Suppressor macrophage (primary cell): ENCODE measurements at regions not wholly inside any gene's neighbourhood (a gene's known extent, or its start where the extent isn't known, plus 50 kb on each side); places are given as distances from the start of the nearest gene placed in this dataset.

Source experiments
- DNase-seq, 4 experiments: peaks; one replicate each; pipeline ENCODE4 v3.0.0-alpha.2; 2020 to 2022

- no peak for DNase-seq
These were observed 1542.6 kb upstream of the CDH8 start for GRCh38 chr16:63578791-63579190.

GRCh38 chr16:63577891-63578290 lies 1541.7 kb upstream of the CDH8 start:
- DNase-seq: no peak

GRCh38 chr16:63575041-63575440 lies 1538.8 kb upstream of the CDH8 start:
- no peak for DNase-seq

- DNase-seq: no peak
These were observed 1531.9 kb upstream of the CDH8 start for GRCh38 chr16:63568164-63568563.

- DNase-seq: no peak
These were observed 1527.7 kb upstream of the CDH8 start for GRCh38 chr16:63563819-63564505.

- no peak for DNase-seq
These were observed 1517.7 kb upstream of the CDH8 start for GRCh38 chr16:63553980-63554379.

GRCh38 chr16:63539276-63539675 lies 1503.0 kb upstream of the CDH8 start:
- DNase-seq: no peak

GRCh38 chr16:63530974-63531373 lies 1494.7 kb upstream of the CDH8 start:
- DNase-seq: no peak

- no peak for DNase-seq
These were observed 1494.0 kb upstream of the CDH8 start for GRCh38 chr16:63530208-63530607.

GRCh38 chr16:63527404-63527803 lies 1491.2 kb upstream of the CDH8 start:
- no peak for DNase-seq

- DNase-seq: no peak
These were observed 1480.2 kb upstream of the CDH8 start for GRCh38 chr16:63516394-63516793.

GRCh38 chr16:63512910-63513309 lies 1476.7 kb upstream of the CDH8 start:
- no peak for DNase-seq

GRCh38 chr16:63497408-63497807 lies 1461.2 kb upstream of the CDH8 start:
- no peak for DNase-seq

GRCh38 chr16:63496282-63496681 lies 1460.0 kb upstream of the CDH8 start:
- no peak for DNase-seq

GRCh38 chr16:63488955-63489354 lies 1452.7 kb upstream of the CDH8 start:
- no peak for DNase-seq

- DNase-seq: no peak
These were observed 1444.8 kb upstream of the CDH8 start for GRCh38 chr16:63481060-63481459.

- DNase-seq: no peak
These were observed 1437.5 kb upstream of the CDH8 start for GRCh38 chr16:63473725-63474124.

- no peak for DNase-seq
These were observed 1431.3 kb upstream of the CDH8 start for GRCh38 chr16:63467513-63467912.

- no peak for DNase-seq
These were observed 1426.1 kb upstream of the CDH8 start for GRCh38 chr16:63462316-63462715.

GRCh38 chr16:63461248-63461841 lies 1425.1 kb upstream of the CDH8 start:
- no peak for DNase-seq

- no peak for DNase-seq
These were observed 1422.6 kb upstream of the CDH8 start for GRCh38 chr16:63458846-63459245.

GRCh38 chr16:63457869-63458268 lies 1421.6 kb upstream of the CDH8 start:
- no peak for DNase-seq

- no peak for DNase-seq
These were observed 1417.0 kb upstream of the CDH8 start for GRCh38 chr16:63453261-63453660.

- no peak for DNase-seq
These were observed 1410.9 kb upstream of the CDH8 start for GRCh38 chr16:63447121-63447520.

- DNase-seq: no peak
These were observed 1406.0 kb upstream of the CDH8 start for GRCh38 chr16:63442246-63442645.
